GM19351 (cell line): ENCODE measurements at regions not wholly inside any gene's neighbourhood (a gene's known extent, or its start where the extent isn't known, plus 50 kb on each side); places are given as distances from the start of the nearest gene placed in this dataset.
"Not testable (repeated sequence)": the region's sequence is repeated elsewhere in the genome, so short reads cannot be mapped to it uniquely, and the experiment has no call there.

Source experiments
- ATAC-seq: cut with Tn5 transposase; IDR thresholded peaks from one replicate; pipeline ENCODE4 v1.9.1; 2021; ENCODE audit warnings: mild to moderate bottlenecking, moderate library complexity; ENCODE audit not compliant: unreplicated experiment

GRCh38 chr11:45000918-45001317 is 50.2 kb upstream of the TP53I11 start:
- ATAC-seq, result no peak

GRCh38 chr11:45001466-45002165 is 50.9 kb upstream of the TP53I11 start:
- no peak for ATAC-seq

- ATAC-seq, result no peak
Measured at GRCh38 chr11:45005106-45005505, 54.4 kb upstream of the TP53I11 start.

GRCh38 chr11:45007011-45007410 is 56.3 kb upstream of the TP53I11 start:
- ATAC-seq, result no peak

- not testable (repeated sequence) for ATAC-seq
Measured at GRCh38 chr11:45015983-45016382, 65.3 kb upstream of the TP53I11 start.

- not testable (repeated sequence) for ATAC-seq
Measured at GRCh38 chr11:45016446-45016845, 65.8 kb upstream of the TP53I11 start.

- no peak for ATAC-seq
Measured at GRCh38 chr11:45017329-45017728, 66.6 kb upstream of the TP53I11 start.

- ATAC-seq, result no peak
Measured at GRCh38 chr11:45021001-45021400, 70.3 kb upstream of the TP53I11 start.

- ATAC-seq, result no peak
Measured at GRCh38 chr11:45021692-45022141, 71.0 kb upstream of the TP53I11 start.

- ATAC-seq, result no peak
Measured at GRCh38 chr11:45022294-45023064, 71.8 kb upstream of the TP53I11 start.

GRCh38 chr11:45023065-45023365 is 72.3 kb upstream of the TP53I11 start:
- ATAC-seq, result no peak

GRCh38 chr11:45024316-45024715 is 73.6 kb upstream of the TP53I11 start:
- ATAC-seq, result no peak

GRCh38 chr11:45024846-45025588 is 74.3 kb upstream of the TP53I11 start:
- no peak for ATAC-seq

GRCh38 chr11:45025716-45026492 is 75.2 kb upstream of the TP53I11 start:
- ATAC-seq, result peak; percentile 65

GRCh38 chr11:45026835-45027234 is 76.2 kb upstream of the TP53I11 start:
- ATAC-seq, result no peak

GRCh38 chr11:45027312-45027711 is 76.6 kb upstream of the TP53I11 start:
- no peak for ATAC-seq

GRCh38 chr11:45028911-45029682 is 78.4 kb upstream of the TP53I11 start:
- no peak for ATAC-seq

- ATAC-seq, result no peak
Measured at GRCh38 chr11:45030778-45031177, 80.1 kb upstream of the TP53I11 start.

GRCh38 chr11:45031912-45032519 is 81.3 kb upstream of the TP53I11 start:
- ATAC-seq, result peak; percentile 93

- ATAC-seq, result no peak
Measured at GRCh38 chr11:45035413-45035812, 84.7 kb upstream of the TP53I11 start.
